ENCODE measurements at regions not wholly inside any gene's neighbourhood (a gene's known extent, or its start where the extent isn't known, plus 50 kb on each side); places are given as distances from the start of the nearest gene placed in this dataset.

GRCh38 chr4:97453186-97453585 lies 690.1 kb downstream of the STPG2 start:
- DNase-seq = no peak

GRCh38 chr4:97457253-97457652 lies 686.0 kb downstream of the STPG2 start:
- no peak for DNase-seq

GRCh38 chr4:97468272-97468671 lies 675.0 kb downstream of the STPG2 start:
- no peak for DNase-seq

- DNase-seq = no peak
Measured at GRCh38 chr4:97475621-97476020, 667.7 kb downstream of the STPG2 start.

GRCh38 chr4:97477974-97478373 lies 665.3 kb downstream of the STPG2 start:
- DNase-seq = no peak

GRCh38 chr4:97479388-97479787 lies 663.9 kb downstream of the STPG2 start:
- DNase-seq = no peak

GRCh38 chr4:97491856-97492255 lies 651.4 kb downstream of the STPG2 start:
- DNase-seq = no peak

GRCh38 chr4:97493815-97494518 lies 649.3 kb downstream of the STPG2 start:
- DNase-seq = no peak

GRCh38 chr4:97496298-97496873 lies 646.9 kb downstream of the STPG2 start:
- DNase-seq = no peak

GRCh38 chr4:97498875-97499274 lies 644.4 kb downstream of the STPG2 start:
- no peak for DNase-seq

GRCh38 chr4:97500423-97500822 lies 642.9 kb downstream of the STPG2 start:
- no peak for DNase-seq

GRCh38 chr4:97504713-97505112 lies 638.6 kb downstream of the STPG2 start:
- no peak for DNase-seq

- DNase-seq = no peak
Measured at GRCh38 chr4:97507587-97508245, 635.6 kb downstream of the STPG2 start.
